ENCODE measurements at regions not wholly inside any gene's neighbourhood (a gene's known extent, or its start where the extent isn't known, plus 50 kb on each side); places are given as distances from the start of the nearest gene placed in this dataset.
A peak's percentile ranks its signal among the peaks of the same experiment; 100 is the strongest.
"Not testable (repeated sequence)": the region's sequence is repeated elsewhere in the genome, so short reads cannot be mapped to it uniquely, and the experiment has no call there.

- DNase-seq (ENCODE audit: low spot score) = no peak
Measured at GRCh38 chrX:106363214-106363613, 195.1 kb downstream of the PWWP3B start.

DNA sequence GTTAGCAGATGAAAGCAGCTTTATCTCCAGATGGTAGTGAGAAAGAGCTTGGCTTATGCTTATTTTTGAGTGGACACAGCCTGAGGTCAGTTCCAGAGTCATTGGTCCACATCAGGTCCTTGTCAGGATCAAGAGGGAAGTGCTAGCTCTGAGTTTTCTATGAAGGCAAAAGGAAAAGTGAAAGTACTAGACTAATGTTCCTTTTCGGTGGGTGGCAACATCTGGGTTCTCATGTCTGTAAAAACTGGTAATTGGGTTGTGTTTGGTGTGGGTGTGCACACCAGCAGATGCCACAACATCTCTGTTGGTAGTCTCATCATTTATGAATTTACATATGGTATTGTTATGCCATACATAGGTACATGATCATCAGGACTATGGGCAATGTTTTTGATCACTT lies 210.5 kb downstream of the PWWP3B start:
- no peak for DNase-seq (ENCODE audit: low spot score)

- DNase-seq (ENCODE audit: low spot score) = no peak
Measured at GRCh38 chrX:106391284-106391911, 220.4 kb upstream of the RADX start.

GRCh38 chrX:106392346-106392745 lies 219.4 kb upstream of the RADX start:
- DNase-seq (ENCODE audit: low spot score) = no peak

DNA sequence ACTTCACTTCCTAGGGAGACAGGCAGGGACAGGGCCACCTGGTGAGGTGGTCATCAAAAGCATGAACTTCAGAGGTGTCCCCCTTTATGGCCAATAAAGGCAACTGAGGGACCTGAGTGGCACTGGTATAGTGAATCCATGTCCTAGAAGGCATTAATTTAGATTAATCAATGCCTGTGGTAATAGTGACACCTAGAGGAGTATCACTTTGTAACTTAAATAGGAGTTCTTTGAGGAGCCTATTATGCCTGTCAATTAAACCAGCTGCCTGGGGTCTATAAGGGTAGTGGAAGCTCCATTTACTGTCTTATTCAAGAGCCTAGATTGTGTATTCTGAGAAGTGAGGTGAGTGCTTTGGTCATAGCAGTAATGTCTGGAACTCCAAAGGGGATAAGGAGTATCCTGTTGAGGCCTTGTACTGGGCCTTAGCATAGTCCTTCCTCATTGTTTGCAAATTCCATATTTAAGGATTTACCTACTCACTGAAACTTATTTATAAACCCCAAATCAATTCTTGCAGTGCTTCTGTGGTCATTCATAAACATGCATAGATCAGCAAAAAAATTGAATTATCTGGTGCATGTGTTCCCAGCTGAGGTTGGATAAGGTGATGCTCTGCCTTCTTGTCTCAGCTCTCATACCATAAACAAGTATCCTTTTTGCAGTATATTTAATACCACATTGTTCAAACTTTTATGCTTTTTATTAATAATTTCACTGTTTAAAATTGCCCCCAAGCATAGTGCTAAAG lies 213.8 kb upstream of the RADX start:
- DNase-seq (ENCODE audit: low spot score) = no peak

DNA sequence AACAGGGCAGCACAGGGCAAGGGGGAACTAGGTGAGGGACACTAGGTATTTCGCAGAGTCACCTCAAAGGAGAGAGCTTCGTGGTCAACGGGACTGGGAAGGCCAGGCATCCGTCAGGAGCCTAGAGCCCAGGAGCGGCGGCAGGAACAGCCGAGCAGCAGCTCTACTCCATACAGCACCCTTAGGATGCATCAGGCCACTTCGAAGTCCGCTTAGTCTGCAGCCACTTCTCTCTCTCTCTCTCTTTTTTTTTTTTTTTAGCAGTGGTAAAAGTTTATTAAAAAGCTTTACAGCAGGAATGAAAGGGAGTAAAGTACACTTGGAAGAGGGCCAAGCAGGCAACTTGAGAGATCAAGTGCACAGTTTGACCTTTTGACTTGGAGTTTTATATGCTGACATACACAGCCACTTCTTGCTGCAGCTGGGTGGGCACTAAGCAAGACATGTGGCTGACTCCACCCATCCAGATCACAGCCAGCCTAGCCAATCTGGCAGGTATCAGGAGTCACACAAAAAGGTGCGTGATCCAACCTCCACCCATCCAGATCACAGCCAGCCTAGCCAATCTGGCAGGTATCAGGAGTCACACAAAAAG lies 209.7 kb upstream of the RADX start:
- DNase-seq (ENCODE audit: low spot score) = no peak

DNA sequence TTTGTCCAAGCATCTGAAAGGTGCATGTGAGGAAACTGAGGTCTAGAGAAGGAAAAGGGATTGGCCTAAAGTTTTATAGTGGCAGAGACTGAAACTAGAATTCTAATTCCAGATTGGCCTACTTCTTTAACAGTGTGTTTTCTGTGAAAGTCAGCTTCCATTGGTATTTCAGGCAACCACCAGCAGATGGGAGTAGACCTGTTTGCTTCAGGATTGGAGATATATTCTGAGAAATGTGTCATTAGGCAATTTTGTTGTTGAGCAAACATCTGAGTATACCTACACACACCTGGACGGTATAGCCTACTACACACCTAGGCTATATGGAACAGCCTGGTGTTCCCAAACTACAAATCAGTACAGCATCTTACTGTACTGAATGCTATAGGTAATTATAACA lies 207.3 kb upstream of the RADX start:
- no peak for DNase-seq (ENCODE audit: low spot score)

DNA sequence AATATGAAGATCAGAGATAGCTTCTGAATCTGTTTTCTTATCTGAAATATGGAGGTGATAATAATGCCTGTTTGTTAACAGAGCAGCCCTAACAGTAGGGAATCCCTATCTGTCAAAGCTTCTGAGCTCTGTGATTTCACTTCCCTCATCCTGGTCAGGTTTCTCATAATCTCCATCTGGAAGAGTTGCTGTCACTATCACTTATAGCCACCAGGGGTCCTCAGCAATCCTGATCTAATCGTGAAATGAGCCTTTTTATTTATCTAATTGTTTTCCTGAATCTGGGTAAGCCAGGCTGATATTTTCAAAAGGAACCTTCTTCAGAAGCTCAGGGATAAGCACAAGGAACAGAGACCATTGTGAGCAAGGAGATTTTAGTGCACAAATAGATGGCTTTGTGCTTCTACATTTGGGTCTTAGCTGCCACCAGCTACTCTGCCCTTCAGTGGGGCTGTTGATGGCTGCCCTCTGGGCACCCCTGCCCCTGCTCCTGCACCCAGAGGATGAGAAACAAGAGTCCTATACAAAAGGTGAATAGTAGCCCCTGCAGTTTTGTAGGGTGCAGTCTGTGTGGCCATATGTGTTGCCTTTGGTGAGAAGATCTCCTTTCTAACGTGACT lies 196.4 kb upstream of the RADX start:
- DNase-seq (ENCODE audit: low spot score) = no peak

GRCh38 chrX:106436691-106437090 lies 175.1 kb upstream of the RADX start:
- DNase-seq (ENCODE audit: low spot score) = no peak

GRCh38 chrX:106437407-106437806 lies 174.4 kb upstream of the RADX start:
- no peak for DNase-seq (ENCODE audit: low spot score)

DNA sequence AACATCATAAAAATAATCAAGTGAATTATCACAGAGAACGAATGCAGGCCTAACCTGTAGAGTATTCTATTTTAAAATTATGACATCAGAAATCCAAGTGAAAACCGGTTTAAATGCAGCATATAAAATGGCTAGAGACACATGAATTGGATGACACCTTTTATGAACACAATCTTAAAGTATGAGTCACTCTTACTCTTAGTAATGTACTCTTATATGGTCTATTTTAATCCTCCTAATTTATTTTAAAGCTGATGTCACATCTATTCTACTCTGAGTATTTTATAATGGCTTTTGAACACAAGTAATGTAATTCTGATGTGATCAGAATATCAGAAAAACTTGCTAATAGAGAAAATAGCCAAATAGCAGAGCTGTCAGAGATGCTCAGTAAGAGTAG lies 161.4 kb upstream of the RADX start:
- no peak for DNase-seq (ENCODE audit: low spot score)

- no peak for DNase-seq (ENCODE audit: low spot score)
Measured at GRCh38 chrX:106451933-106452332, 159.8 kb upstream of the RADX start.

GRCh38 chrX:106454991-106455390 lies 156.8 kb upstream of the RADX start:
- no peak for DNase-seq (ENCODE audit: low spot score)

DNA sequence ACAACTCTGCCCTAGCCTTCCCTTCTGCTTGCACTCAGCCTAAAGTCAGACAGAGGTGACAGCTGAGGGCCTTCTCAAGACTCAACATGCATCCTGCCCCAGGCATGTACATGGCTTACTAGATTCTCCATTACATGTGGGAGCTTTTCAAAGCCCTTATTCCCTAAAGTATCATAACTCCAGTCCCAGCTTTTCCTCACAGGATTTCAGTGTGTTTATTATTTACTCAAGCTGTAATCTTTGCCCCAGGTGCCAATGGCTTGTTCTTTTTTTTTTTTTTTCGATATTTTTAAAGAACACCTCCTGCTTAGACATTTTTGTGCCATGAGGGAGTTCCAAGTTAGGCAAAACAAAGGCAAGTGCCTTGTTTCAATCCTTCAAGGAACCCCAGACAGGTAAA lies 154.0 kb upstream of the RADX start:
- DNase-seq (ENCODE audit: low spot score) = no peak

DNA sequence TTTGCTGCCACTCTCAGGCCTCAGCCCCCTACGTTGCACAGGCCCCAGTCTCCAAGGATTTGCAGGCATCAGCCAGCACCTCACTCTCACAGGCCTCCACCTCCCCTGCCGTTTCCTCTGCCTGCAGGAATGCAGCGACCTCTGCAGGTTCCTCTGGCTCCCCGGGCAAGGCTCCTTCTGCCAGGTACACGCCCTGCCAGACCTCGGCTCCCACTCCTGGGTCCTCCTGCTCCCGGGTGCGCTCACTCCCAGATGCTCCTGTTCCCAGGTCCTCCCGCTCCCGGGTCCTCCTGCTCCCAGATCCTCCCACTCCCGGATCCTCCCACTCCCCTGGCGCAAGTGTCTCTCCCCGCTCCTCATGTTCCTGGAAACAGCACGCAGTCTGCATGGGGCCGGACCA lies 144.4 kb upstream of the RADX start:
- no peak for DNase-seq (ENCODE audit: low spot score)

- no peak for DNase-seq (ENCODE audit: low spot score)
Measured at GRCh38 chrX:106467943-106468342, 143.8 kb upstream of the RADX start.

DNA sequence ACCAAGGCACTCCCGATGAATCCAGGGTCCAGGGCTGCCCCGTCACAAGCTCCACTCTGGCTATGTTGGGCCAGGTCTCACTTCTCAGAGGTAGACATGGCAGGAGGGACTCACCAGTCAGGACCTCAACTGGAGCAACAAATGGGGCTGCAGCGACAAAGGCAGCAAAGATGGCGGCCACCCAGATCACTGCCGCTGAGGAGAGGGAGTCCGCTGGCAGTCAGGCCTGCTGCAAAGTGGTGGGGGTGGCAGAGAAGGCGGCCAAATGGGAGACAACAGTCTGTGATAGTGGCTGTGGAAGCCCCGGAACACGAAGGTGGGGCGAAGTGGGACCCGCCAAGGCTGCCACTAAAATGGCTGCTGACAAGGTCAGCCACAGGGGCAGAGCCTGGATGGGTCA lies 143.3 kb upstream of the RADX start:
- DNase-seq (ENCODE audit: low spot score) = no peak

DNA sequence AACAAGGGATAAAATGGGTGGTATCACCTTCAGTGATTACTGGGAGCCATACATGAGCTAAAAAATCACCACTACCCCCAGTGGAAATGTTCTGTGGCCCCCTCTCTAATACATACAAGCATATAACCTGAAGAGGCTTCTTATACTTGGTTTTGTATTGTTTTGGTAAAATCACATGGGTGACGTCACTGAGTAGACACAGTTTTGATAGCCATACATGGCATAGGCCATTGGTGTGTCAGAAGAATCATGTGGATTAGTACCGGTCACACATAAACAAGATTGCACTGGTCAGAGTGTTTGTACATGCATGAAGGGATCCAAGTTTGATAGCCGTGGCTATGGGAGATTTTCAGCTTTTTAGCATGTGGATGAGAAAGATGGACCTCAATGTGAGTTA lies 131.9 kb upstream of the RADX start:
- DNase-seq (ENCODE audit: low spot score) = no peak

DNA sequence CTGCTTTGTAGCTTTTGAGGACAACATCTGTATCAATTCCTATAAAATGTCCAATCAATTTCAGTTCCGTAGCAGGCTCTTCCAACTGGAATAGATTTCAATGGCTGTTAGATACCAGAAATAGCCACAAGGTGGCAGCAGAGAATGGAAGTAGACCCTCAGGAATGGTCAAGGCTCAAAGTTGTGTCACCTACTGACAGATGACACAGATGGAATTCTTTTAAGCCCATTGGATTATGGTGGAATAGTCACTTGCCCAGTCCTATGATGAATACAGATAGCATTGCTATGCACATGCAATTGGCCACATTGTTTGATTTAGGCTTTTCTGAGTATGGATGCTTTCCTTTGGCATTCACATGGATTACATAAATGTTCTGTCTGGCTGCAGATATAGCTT lies 130.4 kb upstream of the RADX start:
- peak; percentile 13 for DNase-seq (ENCODE audit: low spot score)

DNA sequence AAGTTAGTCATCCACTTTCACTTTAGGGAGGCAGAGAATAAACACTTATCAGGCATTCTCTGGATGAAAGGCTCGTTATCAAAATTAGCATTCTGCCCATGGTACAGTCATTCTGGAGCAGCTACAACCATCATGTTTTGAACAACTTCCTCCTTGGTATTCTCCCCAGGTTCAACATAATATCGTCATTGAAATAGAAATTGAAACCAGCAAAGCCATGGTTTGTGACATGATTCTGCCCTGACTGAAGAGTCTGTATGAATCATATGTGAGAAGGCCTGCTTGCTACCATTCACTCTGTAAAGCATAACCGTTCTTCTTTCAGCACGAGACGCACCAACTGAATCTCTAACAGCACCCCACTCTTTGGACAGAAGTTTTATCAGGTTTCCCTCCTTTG lies 127.5 kb upstream of the RADX start:
- no peak for DNase-seq (ENCODE audit: low spot score)

- DNase-seq (ENCODE audit: low spot score) = not testable (repeated sequence)
Measured at GRCh38 chrX:106493210-106493816, 118.5 kb upstream of the RADX start.

GRCh38 chrX:106499473-106499872 lies 112.3 kb upstream of the RADX start:
- DNase-seq (ENCODE audit: low spot score) = no peak
